ENCODE measurements at regions not wholly inside any gene's neighbourhood (a gene's known extent, or its start where the extent isn't known, plus 50 kb on each side); places are given as distances from the start of the nearest gene placed in this dataset.

- intact Hi-C loops (cut with DNase I): no loop called here
These were observed 328.2 kb downstream of the NPIPA8 start for GRCh38 chr16:18008356-18008755.

GRCh38 chr16:18003033-18003432 is 333.5 kb downstream of the NPIPA8 start:
- DNase-seq: no peak
- intact Hi-C loops (cut with DNase I): no loop called here

More at GRCh38 chr16:18008356-18008755, 328.2 kb downstream of the NPIPA8 start:
- DNase-seq: no peak

- intact Hi-C loops (cut with DNase I): no loop called here
- no peak for DNase-seq
These were observed 337.5 kb downstream of the NPIPA8 start for GRCh38 chr16:17998996-17999395.

- intact Hi-C loops (cut with DNase I): no loop called here
- no peak for DNase-seq
These were observed 338.0 kb downstream of the NPIPA8 start for GRCh38 chr16:17998550-17998949.

- intact Hi-C loops (cut with DNase I): no loop called here
- no peak for DNase-seq
These were observed 342.5 kb downstream of the NPIPA8 start for GRCh38 chr16:17994027-17994426.

GRCh38 chr16:17992416-17992815 is 344.1 kb downstream of the NPIPA8 start:
- DNase-seq: no peak
- intact Hi-C loops (cut with DNase I): no loop called here

- DNase-seq: no peak
- intact Hi-C loops (cut with DNase I): no loop called here
These were observed 347.3 kb downstream of the NPIPA8 start for GRCh38 chr16:17989255-17989654.

- intact Hi-C loops (cut with DNase I): no loop called here
These were observed 347.7 kb downstream of the NPIPA8 start for GRCh38 chr16:17988839-17989238.

GRCh38 chr16:17986991-17987390 is 349.5 kb downstream of the NPIPA8 start:
- intact Hi-C loops (cut with DNase I): no loop called here
- no peak for DNase-seq

More at GRCh38 chr16:17988839-17989238, 347.7 kb downstream of the NPIPA8 start:
- no peak for DNase-seq

GRCh38 chr16:17984810-17985209 is 351.7 kb downstream of the NPIPA8 start:
- no peak for DNase-seq
- intact Hi-C loops (cut with DNase I): no loop called here

- no peak for DNase-seq
- intact Hi-C loops (cut with DNase I): no loop called here
These were observed 352.5 kb downstream of the NPIPA8 start for GRCh38 chr16:17983847-17984639.

GRCh38 chr16:17983114-17983513 is 353.4 kb downstream of the NPIPA8 start:
- intact Hi-C loops (cut with DNase I): no loop called here
- no peak for DNase-seq

- DNase-seq: no peak
- intact Hi-C loops (cut with DNase I): no loop called here
These were observed 359.3 kb downstream of the NPIPA8 start for GRCh38 chr16:17977260-17977659.

GRCh38 chr16:17972460-17972943 is 364.0 kb downstream of the NPIPA8 start:
- intact Hi-C loops (cut with DNase I): no loop called here
- no peak for DNase-seq

GRCh38 chr16:17970816-17971331 is 365.7 kb downstream of the NPIPA8 start:
- no peak for DNase-seq
- intact Hi-C loops (cut with DNase I): no loop called here

GRCh38 chr16:17970157-17970765 is 366.3 kb downstream of the NPIPA8 start:
- DNase-seq: no peak
- intact Hi-C loops (cut with DNase I): no loop called here

GRCh38 chr16:17965133-17965900 is 371.2 kb downstream of the NPIPA8 start:
- DNase-seq: no peak
- intact Hi-C loops (cut with DNase I): no loop called here

- intact Hi-C loops (cut with DNase I): no loop called here
- DNase-seq: no peak
These were observed 372.3 kb downstream of the NPIPA8 start for GRCh38 chr16:17964196-17964595.

GRCh38 chr16:17963185-17963836 is 373.2 kb downstream of the NPIPA8 start:
- DNase-seq: no peak
- intact Hi-C loops (cut with DNase I): no loop called here

Measured in head of caudate nucleus (tissue), 42 donors.